Loucy (cell line): ENCODE measurements at regions not wholly inside any gene's neighbourhood (a gene's known extent, or its start where the extent isn't known, plus 50 kb on each side); places are given as distances from the start of the nearest gene placed in this dataset.

Source experiments
- H2AFZ ChIP-seq: fragments of 200-600 bp; sonication (generic); 2 replicates; pipeline ENCODE4 v1.6.0; 2016; ENCODE audit warnings: antibody characterized with exemption, mild to moderate bottlenecking, low read length, moderate library complexity
- H3F3A ChIP-seq: fragments of 200-600 bp; 2 replicates; pipeline ENCODE4 v1.6.0; 2016; ENCODE audit warnings: antibody characterized with exemption, low read depth, mild to moderate bottlenecking
- H3K27me3 ChIP-seq: fragments of 200-600 bp; sonication (generic); 2 replicates; pipeline ENCODE4 v1.6.1; 2014; ENCODE audit warnings: low read length, mild to moderate bottlenecking; ENCODE audit not compliant: insufficient read depth, poor library complexity, severe bottlenecking
- H3K36me3 ChIP-seq: fragments of 200-600 bp; sonication (generic); 2 replicates; pipeline ENCODE4 v1.6.1; 2016; ENCODE audit warnings: low read length; ENCODE audit not compliant: insufficient read depth
- H3K4me1 ChIP-seq: fragments of 200-600 bp; sonication (generic); 2 replicates; pipeline ENCODE4 v1.5.1; 2014; ENCODE audit warnings: low read length, mild to moderate bottlenecking; ENCODE audit not compliant: insufficient read depth, poor library complexity, severe bottlenecking
- H3K4me2 ChIP-seq: fragments of 200-600 bp; sonication (generic); 2 replicates; pipeline ENCODE4 v1.6.0; 2014; ENCODE audit warnings: antibody characterized with exemption, low read length, low read depth, mild to moderate bottlenecking; ENCODE audit not compliant: poor library complexity, severe bottlenecking
- H3K4me3 ChIP-seq: fragments of 200-600 bp; sonication (generic); 2 replicates; pipeline ENCODE4 v1.5.1; 2014; ENCODE audit warnings: low read length, mild to moderate bottlenecking, mixed read lengths; ENCODE audit not compliant: poor library complexity, severe bottlenecking
- H3K79me2 ChIP-seq: fragments of 200-600 bp; sonication (generic); 2 replicates; pipeline ENCODE4 v1.6.1; 2014; ENCODE audit warnings: low read length; ENCODE audit not compliant: insufficient read depth
- H3K9ac ChIP-seq: fragments of 200-600 bp; sonication (generic); 2 replicates; pipeline ENCODE4 v1.6.0; 2014; ENCODE audit warnings: mild to moderate bottlenecking, low read depth, low read length, moderate library complexity; ENCODE audit not compliant: poor library complexity, severe bottlenecking
- H3K9me2 ChIP-seq: fragments of 200-600 bp; sonication (generic); replicated peaks from 2 replicates; pipeline ENCODE4 v1.6.1; 2016; ENCODE audit warnings: low read depth, low read length, mixed read lengths
- H3K9me3 ChIP-seq: fragments of 200-600 bp; sonication (generic); 2 replicates; pipeline ENCODE4 v1.6.1; 2014; ENCODE audit warnings: mild to moderate bottlenecking, antibody characterized with exemption, low read length, low read depth; ENCODE audit not compliant: insufficient read depth
- H4K20me1 ChIP-seq: fragments of 200-600 bp; sonication (generic); 2 replicates; pipeline ENCODE4 v1.6.0; 2014; ENCODE audit warnings: antibody characterized with exemption, low read length, mild to moderate bottlenecking; ENCODE audit not compliant: insufficient read depth, poor library complexity, severe bottlenecking
- CTCF ChIP-seq: fragments of 200-600 bp; sonication (generic); conservative IDR thresholded peaks from 2 replicates; pipeline ENCODE4 v1.5.1; 2014; ENCODE audit warnings: mild to moderate bottlenecking, antibody characterized with exemption, low read length
- EZH2phosphoT487 ChIP-seq: fragments of 200-600 bp; IDR thresholded peaks from 2 replicates; pipeline ENCODE4 v1.6.1; 2018; ENCODE audit warnings: antibody characterized with exemption, mild to moderate bottlenecking, moderate library complexity, borderline replicate concordance

GRCh38 chr4:135098061-135098460, 896.5 kb upstream of the PABPC4L start:
- H2AFZ ChIP-seq: no peak overlapping the region
- TF ChIP-seq CTCF (no peak), EZH2phosphoT487 (no peak)
- no peaks in the 10 kb centered on the region for H4K20me1 ChIP-seq

GRCh38 chr4:135073389-135073788, 871.8 kb upstream of the PABPC4L start:
- no peaks in the 10 kb centered on the region for H3K9me3 ChIP-seq
- no peaks in the 10 kb centered on the region for H3K4me1 ChIP-seq
- no peaks in the 10 kb centered on the region for H3K36me3 ChIP-seq
- H3K9ac ChIP-seq: no peak overlapping the region
- H3F3A ChIP-seq: no peaks in the 10 kb centered on the region
- no peak for TF ChIP-seq EZH2phosphoT487
- TF ChIP-seq CTCF: no peak
- H3K4me2 ChIP-seq: no peak overlapping the region
- H4K20me1 ChIP-seq: no peaks in the 10 kb centered on the region
- no peak overlapping the region for H2AFZ ChIP-seq
- no peaks in the 10 kb centered on the region for H3K27me3 ChIP-seq
- H3K4me3 ChIP-seq: no peak overlapping the region
- H3K9me2 ChIP-seq: no peaks in the 10 kb centered on the region
- H3K79me2 ChIP-seq: no peaks in the 10 kb centered on the region

More at GRCh38 chr4:135098061-135098460, 896.5 kb upstream of the PABPC4L start:
- Histone ChIP-seq H3K4me1 (no peaks in the 10 kb centered on the region), H3K9me2 (no peaks in the 10 kb centered on the region), H3K9ac (no peak overlapping the region), H3K9me3 (no peaks in the 10 kb centered on the region), H3K4me2 (no peak overlapping the region), H3K36me3 (no peaks in the 10 kb centered on the region), H3K27me3 (no peaks in the 10 kb centered on the region), H3K79me2 (no peaks in the 10 kb centered on the region), H3F3A (no peaks in the 10 kb centered on the region), H3K4me3 (no peak overlapping the region)

GRCh38 chr4:135072553-135072952, 871.0 kb upstream of the PABPC4L start:
- H3K79me2 ChIP-seq: no peaks in the 10 kb centered on the region
- no peaks in the 10 kb centered on the region for H3K9me2 ChIP-seq
- H3K9me3 ChIP-seq: no peaks in the 10 kb centered on the region
- TF ChIP-seq EZH2phosphoT487 (no peak), CTCF (no peak)
- no peaks in the 10 kb centered on the region for H4K20me1 ChIP-seq
- H3K36me3 ChIP-seq: no peaks in the 10 kb centered on the region
- H3K9ac ChIP-seq: no peak overlapping the region
- H3K4me1 ChIP-seq: no peaks in the 10 kb centered on the region
- no peak overlapping the region for H3K4me3 ChIP-seq
- H3K4me2 ChIP-seq: no peak overlapping the region
- H3K27me3 ChIP-seq: no peaks in the 10 kb centered on the region
- H2AFZ ChIP-seq: no peak overlapping the region
- H3F3A ChIP-seq: no peaks in the 10 kb centered on the region
